ENCODE measurements at regions not wholly inside any gene's neighbourhood (a gene's known extent, or its start where the extent isn't known, plus 50 kb on each side); places are given as distances from the start of the nearest gene placed in this dataset.

- no peaks in the 10 kb centered on the region for H3K9me2 ChIP-seq (replicated peaks; ENCODE audit: low read length)
- H3K9ac ChIP-seq (ENCODE audit: low read length), result no peak overlapping the region
- H2AFZ ChIP-seq (ENCODE audit: low read length), result no peak overlapping the region
- ATAC-seq, result no peak
- no peaks in the 10 kb centered on the region for H3K36me3 ChIP-seq (ENCODE audit: low read depth, low read length)
- H3K4me3 ChIP-seq (ENCODE audit: low read length), result no peak overlapping the region
- TF ChIP-seq EZH2phosphoT487 (IDR thresholded peaks at IDR 0.05; ENCODE audit: borderline replicate concordance, low read length) (no peak), CTCF (conservative IDR thresholded peaks at IDR 0.05; ENCODE audit: low read depth, low read length) (no peak), EZH2 (IDR thresholded peaks at IDR 0.05; ENCODE audit: low read length, unreplicated experiment) (no peak)
- no peak overlapping the region for H3K4me2 ChIP-seq (ENCODE audit: low read length)
- H3K4me1 ChIP-seq (ENCODE audit: insufficient read depth, low read length), result no peaks in the 10 kb centered on the region
- no peaks in the 10 kb centered on the region for H4K20me1 ChIP-seq (ENCODE audit: low read length)
- no peaks in the 10 kb centered on the region for H3F3A ChIP-seq (ENCODE audit: low read length, unreplicated experiment)
- POLR2A ChIA-PET (ENCODE audit: unreplicated experiment), result no interaction called here
- no peak for DNase-seq
- intact Hi-C loops (cut with micrococcal nuclease), result no loop called here
- no peaks in the 10 kb centered on the region for H3K9me3 ChIP-seq (ENCODE audit: low read length)
- no peaks in the 10 kb centered on the region for H3K79me2 ChIP-seq (ENCODE audit: low read length)
- CTCF ChIA-PET, result no interaction called here
- no peaks in the 10 kb centered on the region for H3K27me3 ChIP-seq (ENCODE audit: low read length)
- H3K27ac ChIP-seq (ENCODE audit: low read length), result no peak overlapping the region
- BruUV-seq (replicated peaks), result no TSS peak
These were observed 506.1 kb upstream of the AKR1E2 start for GRCh38 chr10:4319870-4320367.

- no peak for DNase-seq
- no peaks in the 10 kb centered on the region for H3K9me3 ChIP-seq (ENCODE audit: low read length)
- ChIA-PET CTCF (no interaction called here), POLR2A (ENCODE audit: unreplicated experiment) (no interaction called here)
- no peak overlapping the region for H3K4me3 ChIP-seq (ENCODE audit: low read length)
- TF ChIP-seq EZH2 (IDR thresholded peaks at IDR 0.05; ENCODE audit: low read length, unreplicated experiment) (no peak), EZH2phosphoT487 (IDR thresholded peaks at IDR 0.05; ENCODE audit: borderline replicate concordance, low read length) (no peak), CTCF (conservative IDR thresholded peaks at IDR 0.05; ENCODE audit: low read depth, low read length) (no peak)
- ATAC-seq, result no peak
- no peaks in the 10 kb centered on the region for H3K79me2 ChIP-seq (ENCODE audit: low read length)
- intact Hi-C loops (cut with micrococcal nuclease), result no loop called here
- no peaks in the 10 kb centered on the region for H3K9me2 ChIP-seq (replicated peaks; ENCODE audit: low read length)
- no peaks in the 10 kb centered on the region for H3K4me1 ChIP-seq (ENCODE audit: insufficient read depth, low read length)
- no peak overlapping the region for H3K27ac ChIP-seq (ENCODE audit: low read length)
- H3K9ac ChIP-seq (ENCODE audit: low read length), result no peak overlapping the region
- no peaks in the 10 kb centered on the region for H3K36me3 ChIP-seq (ENCODE audit: low read depth, low read length)
- no peak overlapping the region for H2AFZ ChIP-seq (ENCODE audit: low read length)
- H3K27me3 ChIP-seq (ENCODE audit: low read length), result no peaks in the 10 kb centered on the region
- BruUV-seq (replicated peaks), result no TSS peak
- no peak overlapping the region for H3K4me2 ChIP-seq (ENCODE audit: low read length)
- no peaks in the 10 kb centered on the region for H3F3A ChIP-seq (ENCODE audit: low read length, unreplicated experiment)
- H4K20me1 ChIP-seq (ENCODE audit: low read length), result no peaks in the 10 kb centered on the region
These were observed 509.7 kb upstream of the AKR1E2 start for GRCh38 chr10:4316161-4316810.

- Histone ChIP-seq H3K36me3 (ENCODE audit: low read depth, low read length) (no peaks in the 10 kb centered on the region), H3K4me2 (ENCODE audit: low read length) (no peak overlapping the region), H4K20me1 (ENCODE audit: low read length) (no peaks in the 10 kb centered on the region), H2AFZ (ENCODE audit: low read length) (no peak overlapping the region), H3K9me2 (replicated peaks; ENCODE audit: low read length) (no peaks in the 10 kb centered on the region), H3K27ac (ENCODE audit: low read length) (no peak overlapping the region), H3K9ac (ENCODE audit: low read length) (no peak overlapping the region), H3K4me3 (ENCODE audit: low read length) (no peak overlapping the region), H3F3A (ENCODE audit: low read length, unreplicated experiment) (no peaks in the 10 kb centered on the region), H3K4me1 (ENCODE audit: insufficient read depth, low read length) (no peaks in the 10 kb centered on the region), H3K9me3 (ENCODE audit: low read length) (no peaks in the 10 kb centered on the region), H3K79me2 (ENCODE audit: low read length) (no peaks in the 10 kb centered on the region), H3K27me3 (ENCODE audit: low read length) (no peaks in the 10 kb centered on the region)
- intact Hi-C loops (cut with micrococcal nuclease), result no loop called here
- POLR2A ChIA-PET (ENCODE audit: unreplicated experiment), result no interaction called here
- no TSS peak for BruUV-seq (replicated peaks)
- ATAC-seq, result no peak
- DNase-seq, result no peak
- CTCF ChIA-PET, result no interaction called here
- TF ChIP-seq EZH2 (IDR thresholded peaks at IDR 0.05; ENCODE audit: low read length, unreplicated experiment), result no peak
- no peak for TF ChIP-seq EZH2phosphoT487 (IDR thresholded peaks at IDR 0.05; ENCODE audit: borderline replicate concordance, low read length)
These were observed 510.5 kb upstream of the AKR1E2 start for GRCh38 chr10:4315551-4315950.

Data from PC-3 (cell line).